MCF 10A (cell line): ENCODE measurements at regions not wholly inside any gene's neighbourhood (a gene's known extent, or its start where the extent isn't known, plus 50 kb on each side); places are given as distances from the start of the nearest gene placed in this dataset.
A peak's percentile ranks its signal among the peaks of the same experiment; 100 is the strongest.

Experiments used
- BruUV-seq: library from RNA; stranded (reverse); fragments of 400-500 nt; replicated peaks from 2 replicates; lab custom pipeline; 2021; lab: Mats Ljungman, UMichigan
- CTCF ChIA-PET: fragments of 300-600 bp; sonication (Branson Sonifier 250); formaldehyde crosslinking; extraction: SDS; loops from one replicate; lab custom pipeline; 2021; ENCODE audit warnings: antibody characterized with exemption, inconsistent platforms; lab: Yijun Ruan, JAX
- POLR2A ChIA-PET: fragments of 300-600, 350-650 bp; sonication (Branson Sonifier 250); formaldehyde crosslinking; extraction: SDS; loops from one replicate; lab custom pipeline; 2020; ENCODE audit warnings: antibody characterized with exemption, inconsistent platforms; lab: Yijun Ruan, JAX
- DNase-seq: peaks from one replicate; pipeline ENCODE4 v3.0.0-alpha.2; 2018; ENCODE audit not compliant: unreplicated experiment
- H3K27ac Mint-ChIP-seq: one replicate; pipeline ENCODE4 v1.8.0; 2022; ENCODE audit warnings: mild to moderate bottlenecking, low read depth, mixed read lengths; ENCODE audit not compliant: unreplicated experiment
- H3K27me3 Mint-ChIP-seq: one replicate; pipeline ENCODE4 v1.8.0; 2022; ENCODE audit warnings: mixed read lengths; ENCODE audit not compliant: insufficient read depth, unreplicated experiment
- H3K36me3 Mint-ChIP-seq: one replicate; pipeline ENCODE4 v1.8.0; 2022; ENCODE audit warnings: mild to moderate bottlenecking, moderate library complexity, mixed read lengths; ENCODE audit not compliant: insufficient read depth, unreplicated experiment
- H3K4me1 Mint-ChIP-seq: one replicate; pipeline ENCODE4 v1.8.0; 2022; ENCODE audit warnings: mixed read lengths; ENCODE audit not compliant: insufficient read depth, unreplicated experiment
- H3K4me3 Mint-ChIP-seq: one replicate; pipeline ENCODE4 v1.8.0; 2022; ENCODE audit warnings: mild to moderate bottlenecking, moderate library complexity, mixed read lengths; ENCODE audit not compliant: unreplicated experiment
- H3K9me3 Mint-ChIP-seq: one replicate; pipeline ENCODE4 v1.8.0; 2022; ENCODE audit warnings: mixed read lengths; ENCODE audit not compliant: unreplicated experiment
- intact Hi-C: fragments of 100-400 bp; cut with micrococcal nuclease; formaldehyde crosslinking; loops from 2 replicates; pipeline ENCODE4 v1.14.1; 2022
- TF ChIP-seq, protein P1 (sequence below): fragments of 200-600 bp; IDR thresholded peaks from one replicate; pipeline ENCODE4 v1.8.0; 2022; ENCODE audit warnings: antibody characterized with exemption, mild to moderate bottlenecking; ENCODE audit not compliant: unreplicated experiment

DNA sequence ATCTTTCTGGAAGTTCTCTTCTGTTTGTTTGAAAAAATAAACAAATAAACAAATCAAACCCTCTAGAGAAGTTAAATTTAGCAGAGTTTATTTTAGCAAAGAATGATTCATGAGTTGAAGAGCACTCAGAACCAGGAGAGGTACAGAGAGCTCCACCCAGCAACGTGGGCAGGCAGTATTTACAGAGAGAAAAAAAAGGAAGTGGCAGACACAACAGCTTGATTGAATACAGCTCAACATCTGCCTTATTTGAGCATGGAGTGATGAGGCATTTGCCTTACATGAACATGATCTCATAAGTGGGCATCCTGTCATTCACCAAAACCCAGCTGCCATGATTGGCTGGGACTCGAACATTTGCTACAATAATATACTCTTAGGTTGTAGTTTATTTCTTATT, 381.6 kb upstream of the ADAMTS16 start:
- TF ChIP-seq, protein P1, sequence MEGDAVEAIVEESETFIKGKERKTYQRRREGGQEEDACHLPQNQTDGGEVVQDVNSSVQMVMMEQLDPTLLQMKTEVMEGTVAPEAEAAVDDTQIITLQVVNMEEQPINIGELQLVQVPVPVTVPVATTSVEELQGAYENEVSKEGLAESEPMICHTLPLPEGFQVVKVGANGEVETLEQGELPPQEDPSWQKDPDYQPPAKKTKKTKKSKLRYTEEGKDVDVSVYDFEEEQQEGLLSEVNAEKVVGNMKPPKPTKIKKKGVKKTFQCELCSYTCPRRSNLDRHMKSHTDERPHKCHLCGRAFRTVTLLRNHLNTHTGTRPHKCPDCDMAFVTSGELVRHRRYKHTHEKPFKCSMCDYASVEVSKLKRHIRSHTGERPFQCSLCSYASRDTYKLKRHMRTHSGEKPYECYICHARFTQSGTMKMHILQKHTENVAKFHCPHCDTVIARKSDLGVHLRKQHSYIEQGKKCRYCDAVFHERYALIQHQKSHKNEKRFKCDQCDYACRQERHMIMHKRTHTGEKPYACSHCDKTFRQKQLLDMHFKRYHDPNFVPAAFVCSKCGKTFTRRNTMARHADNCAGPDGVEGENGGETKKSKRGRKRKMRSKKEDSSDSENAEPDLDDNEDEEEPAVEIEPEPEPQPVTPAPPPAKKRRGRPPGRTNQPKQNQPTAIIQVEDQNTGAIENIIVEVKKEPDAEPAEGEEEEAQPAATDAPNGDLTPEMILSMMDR: no peak
- no peak for DNase-seq
- H3K4me1 Mint-ChIP-seq: peaks cover 7% of the 10 kb centered on the region
- peak overlapping the region; percentile 42 for H3K27ac Mint-ChIP-seq
- POLR2A ChIA-PET: no interaction called here
- H3K27me3 Mint-ChIP-seq: no peaks in the 10 kb centered on the region
- no peak overlapping the region for H3K4me3 Mint-ChIP-seq
- intact Hi-C loops: no loop called here
- no peaks in the 10 kb centered on the region for H3K36me3 Mint-ChIP-seq
- CTCF ChIA-PET: no interaction called here
- no TSS peak for BruUV-seq
- H3K9me3 Mint-ChIP-seq: peaks cover 9% of the 10 kb centered on the region

DNA sequence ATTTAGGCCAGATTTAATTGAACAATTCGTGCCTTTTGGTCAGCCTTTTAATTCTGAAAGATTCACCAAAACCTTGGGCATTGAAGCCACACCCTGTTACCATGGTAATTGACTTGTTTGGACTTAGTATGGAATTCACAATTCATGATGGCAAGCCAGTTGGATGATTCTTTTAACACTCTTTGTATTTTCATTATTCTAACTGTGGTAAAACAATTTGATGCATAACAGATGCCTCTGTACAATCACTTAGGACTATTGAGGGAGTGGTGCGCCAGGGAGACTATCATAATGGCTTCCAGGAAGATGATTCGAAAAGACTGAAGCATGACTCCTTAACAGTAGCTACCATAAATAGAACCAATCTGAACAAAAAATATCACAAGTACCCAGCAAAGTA, 381.1 kb upstream of the ADAMTS16 start:
- Mint-ChIP-seq H3K27me3 (no peaks in the 10 kb centered on the region), H3K9me3 (peaks cover 8% of the 10 kb centered on the region), H3K27ac (peak overlapping the region; percentile 42), H3K4me1 (peaks cover 7% of the 10 kb centered on the region), H3K4me3 (no peak overlapping the region), H3K36me3 (no peaks in the 10 kb centered on the region)
- ChIA-PET CTCF (interaction anchor here (0.7 to 1.0 kb wide), 2 partner anchors 10 to 53 kb away, joined by 3 to 4 read pairs; no protein-coding TSS in a partner anchor), POLR2A (no interaction called here)
- no peak for DNase-seq
- BruUV-seq: no TSS peak
- TF ChIP-seq, protein P1: no peak
- intact Hi-C loops: no loop called here

DNA sequence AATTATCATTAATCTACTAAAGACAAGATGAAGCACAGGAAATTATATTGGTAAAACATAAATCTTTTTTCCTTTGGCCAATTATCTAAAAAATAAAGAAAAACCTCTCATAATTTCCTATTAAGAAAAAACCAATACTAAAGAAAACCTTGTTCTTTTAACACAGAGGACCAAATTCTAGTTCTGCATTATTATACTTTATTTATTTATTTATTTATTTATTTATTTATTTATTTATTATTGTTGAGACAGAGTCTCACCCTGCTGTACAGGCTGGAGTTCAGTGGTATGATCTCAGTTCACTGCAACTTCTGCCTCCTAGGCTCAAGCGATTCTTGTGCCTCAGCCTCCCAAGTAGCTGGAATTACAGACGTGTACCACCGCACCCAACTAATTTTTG, 377.8 kb upstream of the ADAMTS16 start:
- CTCF ChIA-PET: no interaction called here
- no peaks in the 10 kb centered on the region for H3K27me3 Mint-ChIP-seq
- POLR2A ChIA-PET: no interaction called here
- H3K4me1 Mint-ChIP-seq: peaks cover 7% of the 10 kb centered on the region
- H3K9me3 Mint-ChIP-seq: no peaks in the 10 kb centered on the region
- TF ChIP-seq, protein P1: no peak
- no peak for DNase-seq
- H3K36me3 Mint-ChIP-seq: no peaks in the 10 kb centered on the region
- no peak overlapping the region for H3K27ac Mint-ChIP-seq
- intact Hi-C loops: no loop called here
- no TSS peak for BruUV-seq
- H3K4me3 Mint-ChIP-seq: no peak overlapping the region

DNA sequence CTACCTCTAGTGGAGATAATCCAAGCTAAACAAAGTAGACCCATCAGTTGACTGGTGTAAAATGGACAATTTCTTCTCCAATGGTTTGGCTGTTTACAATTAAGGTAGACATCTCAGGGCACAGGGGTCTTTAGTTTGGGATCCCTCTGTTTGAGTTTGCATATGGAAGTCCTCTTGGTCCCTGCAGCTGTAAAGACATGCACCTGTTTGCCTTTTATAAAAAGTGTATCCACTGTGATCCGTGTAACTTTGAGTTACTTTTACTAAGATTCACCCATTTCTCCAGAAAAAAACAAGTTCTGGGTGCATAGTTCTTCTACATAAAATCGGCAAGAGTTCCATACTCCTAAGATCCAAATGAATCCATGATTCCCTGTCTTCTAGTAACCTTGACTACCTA, 374.7 kb upstream of the ADAMTS16 start:
- no peak overlapping the region for H3K27ac Mint-ChIP-seq
- H3K9me3 Mint-ChIP-seq: peaks cover 8% of the 10 kb centered on the region
- no peak overlapping the region for H3K4me3 Mint-ChIP-seq
- CTCF ChIA-PET: no interaction called here
- H3K36me3 Mint-ChIP-seq: no peaks in the 10 kb centered on the region
- intact Hi-C loops: no loop called here
- no TSS peak for BruUV-seq
- TF ChIP-seq, protein P1: no peak
- H3K27me3 Mint-ChIP-seq: no peaks in the 10 kb centered on the region
- POLR2A ChIA-PET: no interaction called here
- DNase-seq: no peak
- no peaks in the 10 kb centered on the region for H3K4me1 Mint-ChIP-seq
